GM10266 (cell line): ENCODE measurements at regions not wholly inside any gene's neighbourhood (a gene's known extent, or its start where the extent isn't known, plus 50 kb on each side); places are given as distances from the start of the nearest gene placed in this dataset.

Experiments
- DNase-seq: peaks from one replicate; pipeline ENCODE4 v3.0.0; 2012; ENCODE audit errors: extremely low spot score
- TF ChIP-seq, protein P1 (sequence below): IDR thresholded peaks from 2 replicates; pipeline ENCODE4 v1.5.1; 2012; ENCODE audit warnings: mild to moderate bottlenecking, low read depth; ENCODE audit not compliant: control insufficient read depth, insufficient read depth; ENCODE audit errors: missing control alignments

DNA sequence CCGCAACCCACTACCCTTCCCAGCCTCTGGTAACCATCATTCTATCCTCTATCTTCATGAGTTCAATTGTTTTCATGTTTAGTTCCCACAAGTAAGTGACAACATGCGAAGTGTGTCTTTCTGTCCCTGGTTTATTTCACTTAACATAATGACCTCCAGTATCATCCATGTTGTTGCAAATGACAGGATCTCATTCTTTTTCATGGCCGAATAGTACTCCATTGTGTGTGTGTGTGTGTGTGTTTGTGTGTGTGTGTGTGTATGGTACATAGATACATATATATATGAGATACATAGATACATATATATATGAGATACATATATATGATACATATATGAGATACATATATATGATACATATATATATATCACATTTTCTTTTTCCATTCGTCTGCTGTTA is 196.3 kb upstream of the STK17B start:
- TF ChIP-seq, protein P1, sequence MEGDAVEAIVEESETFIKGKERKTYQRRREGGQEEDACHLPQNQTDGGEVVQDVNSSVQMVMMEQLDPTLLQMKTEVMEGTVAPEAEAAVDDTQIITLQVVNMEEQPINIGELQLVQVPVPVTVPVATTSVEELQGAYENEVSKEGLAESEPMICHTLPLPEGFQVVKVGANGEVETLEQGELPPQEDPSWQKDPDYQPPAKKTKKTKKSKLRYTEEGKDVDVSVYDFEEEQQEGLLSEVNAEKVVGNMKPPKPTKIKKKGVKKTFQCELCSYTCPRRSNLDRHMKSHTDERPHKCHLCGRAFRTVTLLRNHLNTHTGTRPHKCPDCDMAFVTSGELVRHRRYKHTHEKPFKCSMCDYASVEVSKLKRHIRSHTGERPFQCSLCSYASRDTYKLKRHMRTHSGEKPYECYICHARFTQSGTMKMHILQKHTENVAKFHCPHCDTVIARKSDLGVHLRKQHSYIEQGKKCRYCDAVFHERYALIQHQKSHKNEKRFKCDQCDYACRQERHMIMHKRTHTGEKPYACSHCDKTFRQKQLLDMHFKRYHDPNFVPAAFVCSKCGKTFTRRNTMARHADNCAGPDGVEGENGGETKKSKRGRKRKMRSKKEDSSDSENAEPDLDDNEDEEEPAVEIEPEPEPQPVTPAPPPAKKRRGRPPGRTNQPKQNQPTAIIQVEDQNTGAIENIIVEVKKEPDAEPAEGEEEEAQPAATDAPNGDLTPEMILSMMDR: no peak

DNA sequence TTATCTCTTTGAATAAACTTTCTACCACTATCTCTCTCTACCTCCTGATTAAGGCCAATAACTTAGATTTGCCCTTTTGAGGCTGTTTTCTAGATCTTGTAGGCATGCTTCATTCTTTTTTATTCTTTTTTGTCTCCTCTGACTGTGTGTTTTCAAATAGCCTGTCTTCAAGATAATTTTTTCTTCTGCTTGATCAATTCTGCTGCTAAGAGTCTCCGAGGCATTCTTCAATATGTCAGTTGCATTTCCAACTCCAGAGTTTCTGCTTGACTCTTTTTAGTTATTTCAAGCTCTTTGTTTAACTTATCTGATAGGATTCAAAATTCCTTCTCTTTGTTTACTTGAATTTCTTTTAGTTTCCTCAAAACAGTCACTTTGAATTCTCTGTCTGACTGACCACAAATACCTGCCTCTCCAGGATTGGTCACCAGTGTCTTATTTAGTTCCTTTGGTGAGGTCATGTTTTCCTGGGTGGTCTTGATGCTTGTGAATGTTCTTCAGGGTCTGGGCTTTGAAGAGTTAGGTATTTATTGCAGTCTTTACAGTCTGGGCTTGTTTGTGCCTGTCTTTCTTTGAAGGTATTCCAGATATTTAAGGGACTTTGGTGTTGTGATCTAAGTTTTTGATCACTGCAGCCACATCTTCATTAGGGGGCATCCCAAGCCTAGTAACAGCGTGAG is 197.3 kb upstream of the STK17B start:
- TF ChIP-seq, protein P1: no peak

More for the DNA sequence above, 196.3 kb upstream of the STK17B start:
- DNase-seq: no peak

DNA sequence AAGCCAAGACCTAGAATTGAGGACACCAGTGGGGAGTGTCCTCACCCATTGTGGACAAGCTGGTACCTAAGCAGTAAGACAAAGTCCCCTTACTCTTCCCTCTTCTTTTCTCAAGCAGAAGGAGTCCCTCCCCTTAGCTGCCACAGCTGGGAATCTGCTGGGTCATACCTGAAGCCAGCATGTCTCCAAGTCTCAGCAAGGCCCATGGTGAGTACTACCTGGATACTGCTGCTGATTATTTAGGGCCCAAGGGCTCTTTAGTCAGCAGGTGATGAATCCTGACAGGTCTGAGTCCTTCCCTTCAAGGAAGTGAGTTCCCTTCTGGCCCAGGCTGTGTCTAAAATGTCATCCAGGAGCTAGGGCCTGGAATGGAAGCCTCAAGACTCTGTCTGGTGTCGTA is 198.6 kb upstream of the STK17B start:
- TF ChIP-seq, protein P1: no peak

More for the DNA sequence above, 197.3 kb upstream of the STK17B start:
- no peak for DNase-seq

DNA sequence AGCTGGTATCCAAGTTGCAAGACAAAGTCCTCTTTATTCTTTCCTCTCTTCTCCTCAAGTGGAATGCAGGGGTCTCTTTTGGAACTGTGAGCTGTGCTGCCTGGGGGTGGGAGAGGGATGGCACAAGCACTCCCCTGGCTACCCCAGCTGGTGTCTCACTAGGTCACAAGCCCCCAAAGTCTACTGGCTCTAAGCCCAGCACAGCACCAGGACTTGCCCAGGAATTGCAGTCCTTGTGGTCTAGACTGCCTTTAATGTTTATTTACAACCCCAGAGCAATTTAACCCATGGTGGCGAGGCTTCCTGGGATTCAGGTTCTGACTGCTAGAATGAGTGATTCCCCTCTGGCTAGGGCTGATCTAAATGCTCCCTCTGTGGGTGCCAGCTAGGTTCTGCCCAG is 199.0 kb upstream of the STK17B start:
- DNase-seq: no peak
- TF ChIP-seq, protein P1: no peak

More for the DNA sequence above, 198.6 kb upstream of the STK17B start:
- DNase-seq: no peak

DNA sequence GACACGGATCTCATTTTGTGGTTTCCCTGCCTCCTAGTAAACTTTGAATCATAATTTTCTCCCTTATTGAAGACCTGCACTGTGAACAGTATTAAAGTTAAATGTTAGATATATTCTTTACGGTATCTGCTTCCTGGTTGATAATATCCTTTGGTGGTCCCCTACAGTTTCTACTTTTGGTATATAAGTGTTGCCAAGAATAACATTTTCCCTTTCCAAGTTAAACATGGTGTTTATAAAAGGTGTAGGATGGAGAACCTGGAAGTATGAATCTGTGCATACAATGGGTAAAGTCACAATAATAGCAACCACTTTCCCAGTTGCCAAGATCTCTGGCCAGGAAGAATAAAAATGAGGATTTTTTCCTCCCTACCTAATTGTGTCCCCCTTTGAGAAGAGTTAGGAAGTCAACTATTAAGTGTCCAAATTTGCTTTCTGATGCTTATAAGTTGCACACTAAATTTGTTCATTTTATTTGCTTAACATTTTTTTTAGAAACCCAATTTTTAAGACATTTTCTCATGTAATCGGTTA is 201.0 kb upstream of the STK17B start:
- TF ChIP-seq, protein P1: no peak

DNA sequence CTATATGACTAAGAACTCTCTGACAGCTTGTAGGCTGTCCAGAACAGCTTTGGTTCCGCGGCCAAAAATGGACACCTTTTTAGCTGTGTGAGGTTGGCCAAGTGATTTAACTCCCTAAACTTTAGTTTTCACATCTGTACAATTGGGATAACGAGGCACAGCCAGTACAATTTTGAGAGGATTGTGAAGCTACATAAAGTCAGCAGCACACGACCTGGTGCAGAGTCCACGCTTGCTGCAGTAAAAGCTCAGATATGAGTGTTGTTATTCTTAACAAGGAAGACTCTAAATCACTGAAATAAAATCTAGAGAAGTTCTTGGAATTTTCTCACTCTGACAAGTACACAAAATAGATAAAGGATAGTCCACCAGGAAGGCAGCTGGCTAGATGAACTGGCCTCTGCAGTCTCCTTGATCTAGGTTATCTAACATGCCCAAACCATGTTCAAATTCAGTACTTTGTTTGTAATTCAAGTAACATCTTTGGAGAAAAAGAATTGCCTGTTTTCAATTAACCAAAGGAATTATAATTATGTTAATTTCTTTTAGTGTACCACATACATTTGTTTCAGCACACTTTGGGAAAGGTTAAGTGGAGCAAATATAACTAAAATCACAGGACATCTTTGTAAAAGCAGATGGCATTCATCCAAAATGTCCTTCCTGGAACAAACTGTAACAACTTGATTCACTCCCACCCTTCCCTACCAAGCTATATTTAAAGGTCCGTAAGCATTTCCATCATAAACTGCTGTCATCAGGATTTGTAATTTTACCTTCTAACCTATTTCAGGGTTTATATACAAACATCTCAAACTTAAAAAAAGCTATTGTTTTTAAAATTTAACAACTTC is 201.7 kb upstream of the STK17B start:
- no peak for DNase-seq
- TF ChIP-seq, protein P1: no peak

More for the DNA sequence above, 201.0 kb upstream of the STK17B start:
- no peak for DNase-seq
